GM23338 (cell line): ENCODE measurements at regions not wholly inside any gene's neighbourhood (a gene's known extent, or its start where the extent isn't known, plus 50 kb on each side); places are given as distances from the start of the nearest gene placed in this dataset.

Experiments used
- EZH2 ChIP-seq: fragments of 200-600 bp; sonication (generic); IDR thresholded peaks from one replicate; pipeline ENCODE4 v1.8.0; 2017; ENCODE audit warnings: antibody characterized with exemption, mild to moderate bottlenecking, low read depth; ENCODE audit not compliant: unreplicated experiment
- EZH2phosphoT487 ChIP-seq: fragments of 200-600 bp; sonication (generic); IDR thresholded peaks from one replicate; pipeline ENCODE4 v1.8.1; 2018; ENCODE audit warnings: antibody characterized with exemption; ENCODE audit not compliant: unreplicated experiment
- JUNB ChIP-seq: IDR thresholded peaks from one replicate; pipeline ENCODE4 v1.6.1; 2016; ENCODE audit warnings: antibody characterized with exemption; ENCODE audit not compliant: unreplicated experiment
- POLR2AphosphoS5 ChIP-seq: IDR thresholded peaks from 2 replicates; pipeline ENCODE4 v1.6.1; 2016; ENCODE audit warnings: antibody characterized with exemption, low read depth
- TF ChIP-seq, protein P1 (sequence below), 2 experiments: fragments of 200-600 bp in 1 of 2; sonication (generic) in 1 of 2; conservative IDR thresholded peaks; 2 replicates each; pipeline versions ENCODE4 v1.5.1 to v1.6.1; 2016 to 2017; ENCODE audit warnings: antibody characterized with exemption in 2 of 2, low read depth in 2 of 2, mild to moderate bottlenecking in 2 of 2, moderate library complexity in 1 of 2
- TF ChIP-seq, protein P2 (sequence below): IDR thresholded peaks from one replicate; pipeline ENCODE4 v1.6.1; 2018; ENCODE audit warnings: antibody characterized with exemption; ENCODE audit not compliant: unreplicated experiment

DNA sequence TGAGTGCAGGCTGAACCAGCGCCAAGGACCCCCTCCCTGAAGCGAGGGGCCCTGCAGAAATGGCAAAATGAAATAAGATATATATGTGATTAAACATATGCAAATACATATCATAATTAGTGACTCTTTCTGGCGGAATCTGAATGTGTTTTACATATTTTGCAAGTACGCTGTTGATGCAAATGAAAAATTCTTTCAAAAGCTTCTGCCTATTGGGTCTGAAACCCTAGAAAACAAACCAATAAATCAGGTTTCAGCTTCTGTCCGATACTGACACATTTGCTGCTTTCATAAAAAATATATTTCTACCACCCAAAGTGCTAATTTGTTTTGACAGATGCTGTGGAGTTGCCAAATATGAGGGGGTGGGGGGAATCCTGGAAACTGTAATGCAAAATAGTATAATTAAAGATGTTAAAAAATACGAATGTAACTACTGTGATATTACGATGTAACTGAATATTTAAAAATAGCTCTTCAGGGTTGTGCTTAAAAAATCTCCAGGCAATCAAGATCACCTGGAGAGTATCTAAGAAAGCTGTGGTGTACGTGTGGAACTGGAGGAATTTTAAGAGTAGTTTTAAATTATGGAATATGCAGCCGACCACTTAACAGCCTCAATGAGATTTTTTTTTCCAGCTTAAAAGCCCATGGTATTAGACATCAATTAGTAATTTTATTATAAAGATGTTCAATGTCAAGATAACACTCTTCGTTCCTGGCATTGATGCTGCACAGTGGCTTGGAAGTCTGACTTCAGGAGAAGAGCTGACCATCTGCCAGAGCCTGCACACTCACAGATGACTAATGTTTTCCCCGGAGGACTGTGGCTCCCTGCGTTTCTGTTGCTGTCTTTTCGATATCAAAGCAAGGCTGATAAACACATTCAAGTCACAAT, 122.2 kb upstream of the RCN1 start:
- TF ChIP-seq, protein P1, sequence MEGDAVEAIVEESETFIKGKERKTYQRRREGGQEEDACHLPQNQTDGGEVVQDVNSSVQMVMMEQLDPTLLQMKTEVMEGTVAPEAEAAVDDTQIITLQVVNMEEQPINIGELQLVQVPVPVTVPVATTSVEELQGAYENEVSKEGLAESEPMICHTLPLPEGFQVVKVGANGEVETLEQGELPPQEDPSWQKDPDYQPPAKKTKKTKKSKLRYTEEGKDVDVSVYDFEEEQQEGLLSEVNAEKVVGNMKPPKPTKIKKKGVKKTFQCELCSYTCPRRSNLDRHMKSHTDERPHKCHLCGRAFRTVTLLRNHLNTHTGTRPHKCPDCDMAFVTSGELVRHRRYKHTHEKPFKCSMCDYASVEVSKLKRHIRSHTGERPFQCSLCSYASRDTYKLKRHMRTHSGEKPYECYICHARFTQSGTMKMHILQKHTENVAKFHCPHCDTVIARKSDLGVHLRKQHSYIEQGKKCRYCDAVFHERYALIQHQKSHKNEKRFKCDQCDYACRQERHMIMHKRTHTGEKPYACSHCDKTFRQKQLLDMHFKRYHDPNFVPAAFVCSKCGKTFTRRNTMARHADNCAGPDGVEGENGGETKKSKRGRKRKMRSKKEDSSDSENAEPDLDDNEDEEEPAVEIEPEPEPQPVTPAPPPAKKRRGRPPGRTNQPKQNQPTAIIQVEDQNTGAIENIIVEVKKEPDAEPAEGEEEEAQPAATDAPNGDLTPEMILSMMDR (conservative IDR thresholded peaks at IDR 0.05; ENCODE audit: low read depth in 2 of 2), result no peak
- TF ChIP-seq JUNB, result no peak
- TF ChIP-seq, protein P2, sequence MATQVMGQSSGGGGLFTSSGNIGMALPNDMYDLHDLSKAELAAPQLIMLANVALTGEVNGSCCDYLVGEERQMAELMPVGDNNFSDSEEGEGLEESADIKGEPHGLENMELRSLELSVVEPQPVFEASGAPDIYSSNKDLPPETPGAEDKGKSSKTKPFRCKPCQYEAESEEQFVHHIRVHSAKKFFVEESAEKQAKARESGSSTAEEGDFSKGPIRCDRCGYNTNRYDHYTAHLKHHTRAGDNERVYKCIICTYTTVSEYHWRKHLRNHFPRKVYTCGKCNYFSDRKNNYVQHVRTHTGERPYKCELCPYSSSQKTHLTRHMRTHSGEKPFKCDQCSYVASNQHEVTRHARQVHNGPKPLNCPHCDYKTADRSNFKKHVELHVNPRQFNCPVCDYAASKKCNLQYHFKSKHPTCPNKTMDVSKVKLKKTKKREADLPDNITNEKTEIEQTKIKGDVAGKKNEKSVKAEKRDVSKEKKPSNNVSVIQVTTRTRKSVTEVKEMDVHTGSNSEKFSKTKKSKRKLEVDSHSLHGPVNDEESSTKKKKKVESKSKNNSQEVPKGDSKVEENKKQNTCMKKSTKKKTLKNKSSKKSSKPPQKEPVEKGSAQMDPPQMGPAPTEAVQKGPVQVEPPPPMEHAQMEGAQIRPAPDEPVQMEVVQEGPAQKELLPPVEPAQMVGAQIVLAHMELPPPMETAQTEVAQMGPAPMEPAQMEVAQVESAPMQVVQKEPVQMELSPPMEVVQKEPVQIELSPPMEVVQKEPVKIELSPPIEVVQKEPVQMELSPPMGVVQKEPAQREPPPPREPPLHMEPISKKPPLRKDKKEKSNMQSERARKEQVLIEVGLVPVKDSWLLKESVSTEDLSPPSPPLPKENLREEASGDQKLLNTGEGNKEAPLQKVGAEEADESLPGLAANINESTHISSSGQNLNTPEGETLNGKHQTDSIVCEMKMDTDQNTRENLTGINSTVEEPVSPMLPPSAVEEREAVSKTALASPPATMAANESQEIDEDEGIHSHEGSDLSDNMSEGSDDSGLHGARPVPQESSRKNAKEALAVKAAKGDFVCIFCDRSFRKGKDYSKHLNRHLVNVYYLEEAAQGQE, result no peak
- TF ChIP-seq EZH2phosphoT487, result no peak
- TF ChIP-seq POLR2AphosphoS5, result no peak
- TF ChIP-seq EZH2, result no peak
